IPS-20b (cell line): ENCODE measurements at regions not wholly inside any gene's neighbourhood (a gene's known extent, or its start where the extent isn't known, plus 50 kb on each side); places are given as distances from the start of the nearest gene placed in this dataset.

ENCODE experiments used
- H3K27ac ChIP-seq: one replicate; pipeline ENCODE4 v1.5.1; 2013; ENCODE audit warnings: low read length
- H3K27me3 ChIP-seq: 2 replicates; pipeline ENCODE4 v1.6.1; 2013; ENCODE audit warnings: mild to moderate bottlenecking, low read length, inconsistent platforms; ENCODE audit not compliant: insufficient read depth
- H3K36me3 ChIP-seq: 2 replicates; pipeline ENCODE4 v1.6.1; 2013; ENCODE audit warnings: low read depth, mild to moderate bottlenecking, inconsistent platforms, low read length, moderate library complexity; ENCODE audit not compliant: insufficient read depth
- H3K4me1 ChIP-seq: 2 replicates; pipeline ENCODE4 v1.6.1; 2013; ENCODE audit warnings: mild to moderate bottlenecking, control low read depth, inconsistent platforms, low read length, moderate library complexity; ENCODE audit not compliant: insufficient read depth
- H3K4me3 ChIP-seq: 2 replicates; pipeline ENCODE4 v1.5.1; 2013; ENCODE audit warnings: mild to moderate bottlenecking, low read length, inconsistent platforms
- H3K9ac ChIP-seq: 2 replicates; pipeline ENCODE4 v1.6.1; 2013; ENCODE audit warnings: low read depth, mild to moderate bottlenecking, inconsistent platforms, low read length, moderate library complexity
- H3K9me3 ChIP-seq: 2 replicates; pipeline ENCODE4 v1.6.1; 2013; ENCODE audit warnings: mild to moderate bottlenecking, low read depth, low read length, inconsistent platforms; ENCODE audit not compliant: insufficient read depth

DNA sequence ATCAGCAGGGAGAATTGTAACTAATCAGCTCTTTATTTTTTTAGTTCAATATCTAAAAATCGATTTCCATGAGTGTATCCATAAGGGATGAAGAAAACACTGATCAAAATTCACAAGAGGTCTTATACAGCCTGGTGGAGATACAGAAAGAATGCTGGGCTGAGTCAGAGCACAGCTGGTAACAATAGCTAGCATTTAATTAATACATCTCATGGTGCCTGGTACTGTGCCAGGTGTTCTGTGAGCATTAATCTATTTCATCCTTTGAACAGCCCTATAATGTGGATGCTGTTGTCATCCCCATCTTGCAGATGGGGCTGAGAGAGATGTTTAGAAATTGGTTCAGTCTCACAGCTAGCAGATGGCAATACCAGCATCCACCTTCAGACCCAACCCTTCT lies 250.9 kb upstream of the RPS6KA3 start:
- Histone ChIP-seq H3K4me1 (no peaks in the 10 kb centered on the region), H3K36me3 (no peaks in the 10 kb centered on the region), H3K27ac (no peak overlapping the region), H3K27me3 (no peaks in the 10 kb centered on the region), H3K4me3 (no peak overlapping the region), H3K9me3 (no peaks in the 10 kb centered on the region), H3K9ac (no peak overlapping the region)

DNA sequence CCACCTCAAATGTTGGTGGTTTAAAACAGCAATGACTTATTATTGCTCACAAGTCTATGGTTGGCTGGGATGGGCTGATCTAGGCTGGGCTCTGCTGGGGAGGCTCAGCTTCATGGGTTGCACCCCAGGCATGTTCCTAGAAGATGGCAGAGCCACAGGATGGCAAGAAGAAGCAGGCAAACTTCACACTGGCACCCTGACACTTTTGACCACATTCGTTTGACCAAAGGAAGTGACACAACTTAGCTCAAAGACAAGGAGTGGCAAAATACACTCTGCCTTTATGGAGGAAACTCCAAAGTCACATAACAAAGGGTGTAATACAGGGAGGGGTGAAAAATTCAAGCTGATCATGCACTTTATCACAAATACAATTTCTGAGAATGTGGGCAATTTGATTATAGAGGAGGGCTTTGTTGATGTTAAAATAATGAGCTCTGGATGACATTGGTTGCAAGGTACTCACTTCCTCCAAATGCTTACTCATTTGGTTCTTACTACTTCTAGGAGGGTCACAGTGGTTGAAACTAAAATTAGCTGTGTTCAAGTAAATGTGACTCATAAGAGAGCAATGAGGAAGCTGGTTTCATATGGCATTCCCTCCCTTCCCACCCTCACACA lies 249.2 kb upstream of the RPS6KA3 start:
- Histone ChIP-seq H3K27ac (no peak overlapping the region), H3K9me3 (no peaks in the 10 kb centered on the region), H3K9ac (no peak overlapping the region), H3K4me3 (no peak overlapping the region), H3K36me3 (no peaks in the 10 kb centered on the region), H3K4me1 (no peaks in the 10 kb centered on the region), H3K27me3 (no peaks in the 10 kb centered on the region)

DNA sequence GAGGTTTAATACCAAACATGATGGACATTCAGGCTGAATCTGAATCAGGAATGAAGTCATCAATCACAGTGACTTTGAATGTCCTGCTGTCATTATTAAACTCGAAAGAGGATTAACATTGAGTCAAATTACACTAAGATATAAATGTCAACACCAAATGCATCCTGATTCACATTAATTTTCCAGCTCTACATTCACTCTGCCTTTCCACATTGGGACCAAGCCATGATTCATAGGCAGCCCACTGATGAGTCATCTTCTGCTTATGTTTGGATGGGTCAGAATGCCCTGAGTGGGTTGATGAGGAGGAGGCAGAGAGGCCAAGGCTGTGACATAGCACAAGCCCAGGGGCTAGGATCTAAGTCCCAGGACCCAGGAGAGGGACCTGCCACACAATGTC lies 247.6 kb upstream of the RPS6KA3 start:
- Histone ChIP-seq H3K27ac (no peak overlapping the region), H3K9ac (no peak overlapping the region), H3K4me3 (no peak overlapping the region)

DNA sequence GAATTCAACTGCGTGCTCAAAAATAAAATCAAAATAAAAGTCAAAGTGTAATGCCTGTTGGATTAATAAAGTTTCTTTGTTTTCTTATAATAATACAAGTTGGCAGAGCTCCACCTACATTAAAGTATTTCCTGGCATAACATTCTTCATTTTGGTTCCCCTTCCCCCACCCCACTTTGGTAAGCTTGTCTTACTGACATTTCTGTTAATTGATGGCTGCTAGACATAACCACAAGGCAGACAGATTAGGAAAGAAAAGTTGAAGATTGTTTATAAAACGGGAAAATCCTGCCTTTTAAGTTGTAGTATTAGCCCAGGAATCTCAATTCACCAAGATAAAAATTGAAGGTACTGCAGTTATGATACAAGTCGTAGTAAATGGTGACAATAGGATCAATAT lies 246.5 kb upstream of the RPS6KA3 start:
- Histone ChIP-seq H3K4me3 (no peak overlapping the region), H3K36me3 (no peaks in the 10 kb centered on the region), H3K4me1 (no peaks in the 10 kb centered on the region), H3K27ac (no peak overlapping the region), H3K27me3 (no peaks in the 10 kb centered on the region), H3K9ac (no peak overlapping the region), H3K9me3 (no peaks in the 10 kb centered on the region)

More for the DNA sequence above, 247.6 kb upstream of the RPS6KA3 start:
- Histone ChIP-seq H3K4me1 (no peaks in the 10 kb centered on the region), H3K9me3 (no peaks in the 10 kb centered on the region), H3K27me3 (no peaks in the 10 kb centered on the region), H3K36me3 (no peaks in the 10 kb centered on the region)

DNA sequence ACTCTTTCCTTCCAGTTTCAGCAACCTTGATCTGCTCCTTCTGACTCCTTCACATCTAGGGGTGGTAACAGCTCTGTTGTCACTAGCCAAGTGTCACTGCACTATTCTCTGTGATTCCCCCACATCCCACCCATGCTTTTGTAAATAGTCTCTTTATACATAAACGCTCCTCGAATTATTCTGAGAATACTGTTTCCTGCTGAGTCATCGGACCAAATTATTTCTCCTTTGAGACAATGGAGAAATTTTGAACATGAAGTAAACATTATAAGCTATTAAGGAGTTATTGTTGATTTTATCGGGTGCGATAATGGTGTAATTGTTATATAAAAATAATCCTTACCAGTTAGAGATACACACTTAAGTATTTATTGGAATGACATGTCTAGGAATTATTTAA lies 245.1 kb upstream of the RPS6KA3 start:
- H3K4me1 ChIP-seq = no peaks in the 10 kb centered on the region
- no peak overlapping the region for H3K9ac ChIP-seq
- no peaks in the 10 kb centered on the region for H3K9me3 ChIP-seq
- no peak overlapping the region for H3K4me3 ChIP-seq
- no peaks in the 10 kb centered on the region for H3K27me3 ChIP-seq
- H3K36me3 ChIP-seq = no peaks in the 10 kb centered on the region
- no peak overlapping the region for H3K27ac ChIP-seq

GRCh38 chrX:20507901-20508620 lies 241.4 kb upstream of the RPS6KA3 start:
- no peak overlapping the region for H3K27ac ChIP-seq
- no peaks in the 10 kb centered on the region for H3K27me3 ChIP-seq
- no peaks in the 10 kb centered on the region for H3K36me3 ChIP-seq
- H3K9ac ChIP-seq = no peak overlapping the region
- H3K4me3 ChIP-seq = no peak overlapping the region
- H3K9me3 ChIP-seq = no peaks in the 10 kb centered on the region
- H3K4me1 ChIP-seq = no peaks in the 10 kb centered on the region

- H3K9me3 ChIP-seq = no peaks in the 10 kb centered on the region
- no peaks in the 10 kb centered on the region for H3K27me3 ChIP-seq
These were observed 240.0 kb upstream of the RPS6KA3 start for GRCh38 chrX:20506739-20507138.

GRCh38 chrX:20500949-20501348 lies 234.2 kb upstream of the RPS6KA3 start:
- H3K4me1 ChIP-seq = no peaks in the 10 kb centered on the region
- H3K27me3 ChIP-seq = no peaks in the 10 kb centered on the region
- H3K36me3 ChIP-seq = no peaks in the 10 kb centered on the region
- no peak overlapping the region for H3K4me3 ChIP-seq
- H3K9ac ChIP-seq = no peak overlapping the region
- H3K27ac ChIP-seq = no peak overlapping the region
- no peaks in the 10 kb centered on the region for H3K9me3 ChIP-seq

More at GRCh38 chrX:20506739-20507138, 240.0 kb upstream of the RPS6KA3 start:
- Histone ChIP-seq H3K27ac (no peak overlapping the region), H3K4me3 (no peak overlapping the region), H3K36me3 (no peaks in the 10 kb centered on the region), H3K4me1 (no peaks in the 10 kb centered on the region), H3K9ac (no peak overlapping the region)

GRCh38 chrX:20500171-20500865 lies 233.6 kb upstream of the RPS6KA3 start:
- H3K4me1 ChIP-seq = no peaks in the 10 kb centered on the region
- H3K27me3 ChIP-seq = no peaks in the 10 kb centered on the region
- no peak overlapping the region for H3K4me3 ChIP-seq
- H3K9me3 ChIP-seq = no peaks in the 10 kb centered on the region
- no peaks in the 10 kb centered on the region for H3K36me3 ChIP-seq
- no peak overlapping the region for H3K27ac ChIP-seq
- no peak overlapping the region for H3K9ac ChIP-seq

- no peak overlapping the region for H3K27ac ChIP-seq
- H3K4me1 ChIP-seq = no peaks in the 10 kb centered on the region
- no peak overlapping the region for H3K4me3 ChIP-seq
- H3K9me3 ChIP-seq = no peaks in the 10 kb centered on the region
- no peaks in the 10 kb centered on the region for H3K36me3 ChIP-seq
- H3K27me3 ChIP-seq = no peaks in the 10 kb centered on the region
- no peak overlapping the region for H3K9ac ChIP-seq
These were observed 233.1 kb upstream of the RPS6KA3 start for GRCh38 chrX:20499763-20500162.

GRCh38 chrX:20498851-20499635 lies 232.3 kb upstream of the RPS6KA3 start:
- no peaks in the 10 kb centered on the region for H3K4me1 ChIP-seq
- no peaks in the 10 kb centered on the region for H3K36me3 ChIP-seq
- no peaks in the 10 kb centered on the region for H3K9me3 ChIP-seq
- no peak overlapping the region for H3K4me3 ChIP-seq
- H3K9ac ChIP-seq = no peak overlapping the region
- H3K27me3 ChIP-seq = no peaks in the 10 kb centered on the region
- H3K27ac ChIP-seq = no peak overlapping the region
